ENCODE measurements at regions not wholly inside any gene's neighbourhood (a gene's known extent, or its start where the extent isn't known, plus 50 kb on each side); places are given as distances from the start of the nearest gene placed in this dataset.

DNA sequence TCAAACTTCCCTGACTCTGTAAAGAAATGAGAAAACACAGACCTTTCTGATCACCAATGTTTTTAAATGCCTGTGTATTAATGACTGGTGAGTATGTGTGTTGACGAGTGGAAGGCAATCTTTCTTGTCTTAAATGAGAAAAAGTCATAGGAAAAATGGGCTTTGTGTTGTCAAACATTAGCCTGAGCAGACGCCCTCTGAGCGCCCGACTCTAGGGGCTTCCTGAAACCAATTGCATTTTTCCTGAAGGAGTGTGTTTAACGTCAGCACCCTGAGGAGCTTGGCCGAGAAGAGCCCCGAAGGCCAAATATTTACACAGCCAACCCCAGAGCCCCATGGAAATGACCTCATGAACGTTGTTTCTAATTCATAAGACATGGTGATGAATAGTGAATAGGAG lies 154.3 kb downstream of the PHF2 start:
- Histone ChIP-seq H3K9me3 (ENCODE audit: insufficient read depth, low read length) (peaks cover 12% of the 10 kb centered on the region), H3K4me2 (ENCODE audit: low read length) (no peak overlapping the region)

DNA sequence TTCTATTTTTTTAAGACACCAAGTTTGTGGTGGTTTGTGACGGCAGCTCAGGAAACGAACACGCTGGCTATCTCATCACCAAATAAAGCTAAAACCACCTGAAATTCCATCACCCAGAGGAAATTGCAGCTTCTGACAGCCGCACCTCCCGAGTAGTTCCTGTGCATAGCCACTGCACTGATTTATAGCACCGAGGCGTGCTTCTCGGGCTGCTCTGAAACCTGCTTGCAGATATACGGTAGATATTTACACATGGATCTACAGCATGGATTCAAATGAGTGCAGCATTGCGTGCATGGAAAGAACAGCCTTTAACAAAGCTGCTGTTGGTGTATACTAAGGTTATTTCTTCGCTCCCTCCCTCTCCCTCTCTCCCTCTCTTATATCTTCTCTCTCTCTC lies 153.8 kb downstream of the PHF2 start:
- Histone ChIP-seq H3K4me1 (ENCODE audit: low read length) (no peaks in the 10 kb centered on the region), H3K9me3 (ENCODE audit: insufficient read depth, low read length) (peaks cover 12% of the 10 kb centered on the region), H2AFZ (ENCODE audit: low read depth, low read length) (no peak overlapping the region), H3K4me3 (ENCODE audit: low read length) (no peak overlapping the region), H4K20me1 (ENCODE audit: insufficient read depth, low read length) (no peaks in the 10 kb centered on the region), H3K79me2 (ENCODE audit: low read length) (no peaks in the 10 kb centered on the region), H3K4me2 (ENCODE audit: low read length) (no peak overlapping the region), H3K36me3 (replicated peaks; ENCODE audit: low read depth, low read length) (no peaks in the 10 kb centered on the region), H3K9ac (ENCODE audit: low read length) (no peak overlapping the region), H3K27ac (ENCODE audit: low read length) (no peak overlapping the region), H3K27me3 (ENCODE audit: low read depth, low read length) (no peaks in the 10 kb centered on the region; the same call in 1 of the 2 replicates)
- no peak for TF ChIP-seq EZH2phosphoT487 (IDR thresholded peaks at IDR 0.05; ENCODE audit: low read depth)
- TF ChIP-seq, protein P1, sequence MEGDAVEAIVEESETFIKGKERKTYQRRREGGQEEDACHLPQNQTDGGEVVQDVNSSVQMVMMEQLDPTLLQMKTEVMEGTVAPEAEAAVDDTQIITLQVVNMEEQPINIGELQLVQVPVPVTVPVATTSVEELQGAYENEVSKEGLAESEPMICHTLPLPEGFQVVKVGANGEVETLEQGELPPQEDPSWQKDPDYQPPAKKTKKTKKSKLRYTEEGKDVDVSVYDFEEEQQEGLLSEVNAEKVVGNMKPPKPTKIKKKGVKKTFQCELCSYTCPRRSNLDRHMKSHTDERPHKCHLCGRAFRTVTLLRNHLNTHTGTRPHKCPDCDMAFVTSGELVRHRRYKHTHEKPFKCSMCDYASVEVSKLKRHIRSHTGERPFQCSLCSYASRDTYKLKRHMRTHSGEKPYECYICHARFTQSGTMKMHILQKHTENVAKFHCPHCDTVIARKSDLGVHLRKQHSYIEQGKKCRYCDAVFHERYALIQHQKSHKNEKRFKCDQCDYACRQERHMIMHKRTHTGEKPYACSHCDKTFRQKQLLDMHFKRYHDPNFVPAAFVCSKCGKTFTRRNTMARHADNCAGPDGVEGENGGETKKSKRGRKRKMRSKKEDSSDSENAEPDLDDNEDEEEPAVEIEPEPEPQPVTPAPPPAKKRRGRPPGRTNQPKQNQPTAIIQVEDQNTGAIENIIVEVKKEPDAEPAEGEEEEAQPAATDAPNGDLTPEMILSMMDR (IDR thresholded peaks at IDR 0.05; ENCODE audit: low read depth, low read length) = no peak

More for the DNA sequence above, 154.3 kb downstream of the PHF2 start:
- Histone ChIP-seq H3K4me3 (ENCODE audit: low read length) (no peak overlapping the region), H3K4me1 (ENCODE audit: low read length) (no peaks in the 10 kb centered on the region), H2AFZ (ENCODE audit: low read depth, low read length) (no peak overlapping the region), H3K27me3 (ENCODE audit: low read depth, low read length) (no peaks in the 10 kb centered on the region; the same call in 1 of the 2 replicates), H3K9ac (ENCODE audit: low read length) (no peak overlapping the region), H3K27ac (ENCODE audit: low read length) (no peak overlapping the region), H4K20me1 (ENCODE audit: insufficient read depth, low read length) (no peaks in the 10 kb centered on the region), H3K36me3 (replicated peaks; ENCODE audit: low read depth, low read length) (no peaks in the 10 kb centered on the region), H3K79me2 (ENCODE audit: low read length) (no peaks in the 10 kb centered on the region)
- TF ChIP-seq, protein P1 (IDR thresholded peaks at IDR 0.05; ENCODE audit: low read depth, low read length) = no peak
- no peak for TF ChIP-seq EZH2phosphoT487 (IDR thresholded peaks at IDR 0.05; ENCODE audit: low read depth)
